Lung (tissue), 11 donors: ENCODE measurements at regions not wholly inside any gene's neighbourhood (a gene's known extent, or its start where the extent isn't known, plus 50 kb on each side); places are given as distances from the start of the nearest gene placed in this dataset.

Experiments used
- ATAC-seq: fragments of 200-7000 bp; cut with Tn5 transposase; one replicate; pipeline ENCODE4 v1.9.1; 2020; ENCODE audit warnings: moderate number of reproducible peaks; ENCODE audit not compliant: insufficient read depth, low FRiP score
- DNase-seq, 3 donors: peaks; one replicate each; pipeline ENCODE4 v3.0.0-alpha.2; 2013 to 2017
- H3K27ac ChIP-seq, 2 donors: one replicate each; pipeline ENCODE4 v1.5.1; 2013; ENCODE audit warnings: mild to moderate bottlenecking in 2 of 2, moderate library complexity in 2 of 2, control low read depth in 1 of 2, inconsistent platforms in 1 of 2, low read depth in 1 of 2, low read length in 1 of 2
- H3K27me3 ChIP-seq, 3 donors: one replicate each; pipeline ENCODE4 v1.5.1; 2013; ENCODE audit warnings: low read length in 2 of 3; ENCODE audit not compliant: control insufficient read depth in 3 of 3, insufficient read depth in 3 of 3
- H3K36me3 ChIP-seq, 4 donors: one replicate each; pipeline ENCODE4 v1.5.1; 2013; ENCODE audit warnings: low read length in 4 of 4, mild to moderate bottlenecking in 1 of 4, moderate library complexity in 1 of 4; ENCODE audit not compliant: control insufficient read depth in 4 of 4, insufficient read depth in 4 of 4
- H3K4me1 ChIP-seq, 5 donors: one replicate each; pipeline ENCODE4 v1.5.1; 2013; ENCODE audit warnings: low read length in 5 of 5, mild to moderate bottlenecking in 2 of 5, moderate library complexity in 1 of 5; ENCODE audit not compliant: control insufficient read depth in 5 of 5, insufficient read depth in 5 of 5
- H3K4me3 ChIP-seq: one replicate; pipeline ENCODE4 v1.5.1; 2013; ENCODE audit warnings: mild to moderate bottlenecking, control low read depth, moderate library complexity
- H3K9ac ChIP-seq, 2 donors: one replicate each; pipeline ENCODE4 v1.5.1; 2013; ENCODE audit warnings: low read length in 2 of 2, control low read depth in 1 of 2; ENCODE audit not compliant: insufficient read depth in 1 of 2
- H3K9me3 ChIP-seq, 4 donors: one replicate each; pipeline ENCODE4 v1.5.1; 2013; ENCODE audit warnings: low read length in 3 of 4, mild to moderate bottlenecking in 1 of 4, moderate library complexity in 1 of 4; ENCODE audit not compliant: control insufficient read depth in 4 of 4, insufficient read depth in 3 of 4
- WGBS, 2 donors: extraction: QIAGEN DNeasy Blood & Tissue Kit; methylation state at CpG; one replicate each; pipeline ENCODE4 v1.1.7; 2013; 5-methylcytosine and 5-hydroxymethylcytosine counted together
- TF ChIP-seq, protein P1 (sequence below): IDR thresholded peaks from 2 replicates; pipeline ENCODE4 v1.5.1; 2012; ENCODE audit warnings: mild to moderate bottlenecking; ENCODE audit errors: control extremely low read depth, extremely low read depth
- donor health status: control.
- donor health status: control.
- donor health status: Bipolar disorder and iron deficiency.
- donor health status: healthy.
- donor health status: DM: yes; HTN: yes; CAD: no.

DNA sequence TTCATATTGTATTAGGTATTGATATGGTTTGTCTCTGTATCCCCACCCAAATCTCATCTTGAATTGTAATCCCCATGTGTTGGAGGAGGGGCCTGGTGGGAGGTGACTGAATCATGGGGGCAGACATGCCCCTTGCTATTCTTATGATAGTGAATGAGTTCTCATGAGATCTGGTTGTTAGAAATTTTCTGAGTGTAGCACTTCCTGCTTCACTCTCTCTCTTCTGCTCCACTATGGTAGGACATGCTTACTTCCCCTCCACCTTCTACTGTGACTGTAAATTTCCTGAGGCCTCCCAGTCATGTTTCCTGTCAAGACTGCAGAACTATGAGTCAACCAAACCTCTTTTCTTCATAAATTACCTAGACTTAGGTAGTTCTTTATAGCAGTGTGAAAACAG, 187.4 kb upstream of the SLC24A2 start:
- Histone ChIP-seq H3K27me3 (no peaks in the 10 kb centered on the region), H3K9ac (no peak overlapping the region), H3K4me3 (no peak overlapping the region), H3K36me3 (no peaks in the 10 kb centered on the region), H3K4me1 (no peaks in the 10 kb centered on the region), H3K9me3 (no peaks in the 10 kb centered on the region), H3K27ac (no peak overlapping the region)
- TF ChIP-seq, protein P1, sequence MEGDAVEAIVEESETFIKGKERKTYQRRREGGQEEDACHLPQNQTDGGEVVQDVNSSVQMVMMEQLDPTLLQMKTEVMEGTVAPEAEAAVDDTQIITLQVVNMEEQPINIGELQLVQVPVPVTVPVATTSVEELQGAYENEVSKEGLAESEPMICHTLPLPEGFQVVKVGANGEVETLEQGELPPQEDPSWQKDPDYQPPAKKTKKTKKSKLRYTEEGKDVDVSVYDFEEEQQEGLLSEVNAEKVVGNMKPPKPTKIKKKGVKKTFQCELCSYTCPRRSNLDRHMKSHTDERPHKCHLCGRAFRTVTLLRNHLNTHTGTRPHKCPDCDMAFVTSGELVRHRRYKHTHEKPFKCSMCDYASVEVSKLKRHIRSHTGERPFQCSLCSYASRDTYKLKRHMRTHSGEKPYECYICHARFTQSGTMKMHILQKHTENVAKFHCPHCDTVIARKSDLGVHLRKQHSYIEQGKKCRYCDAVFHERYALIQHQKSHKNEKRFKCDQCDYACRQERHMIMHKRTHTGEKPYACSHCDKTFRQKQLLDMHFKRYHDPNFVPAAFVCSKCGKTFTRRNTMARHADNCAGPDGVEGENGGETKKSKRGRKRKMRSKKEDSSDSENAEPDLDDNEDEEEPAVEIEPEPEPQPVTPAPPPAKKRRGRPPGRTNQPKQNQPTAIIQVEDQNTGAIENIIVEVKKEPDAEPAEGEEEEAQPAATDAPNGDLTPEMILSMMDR, result no peak
- DNase-seq, result no peak
- no peak for ATAC-seq

DNA sequence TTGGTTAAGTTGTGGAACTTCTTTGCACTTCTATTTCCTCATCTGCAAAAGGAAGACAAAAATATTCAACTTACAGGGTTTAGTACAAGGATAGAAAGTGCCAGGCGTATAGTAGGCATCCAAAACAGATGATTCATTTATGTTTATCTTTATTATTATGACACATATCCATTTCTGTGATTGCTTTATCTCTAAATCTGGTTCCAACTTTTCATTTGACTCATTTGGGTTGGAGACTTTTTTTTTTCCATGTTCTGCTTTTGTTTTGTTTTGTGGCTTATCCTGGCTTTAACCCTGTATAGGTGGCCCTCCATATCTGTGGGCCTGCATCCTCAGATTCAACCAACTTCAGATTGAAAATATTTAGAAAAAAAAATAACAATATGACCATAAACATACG, 186.7 kb upstream of the SLC24A2 start:
- H3K27ac ChIP-seq, result no peak overlapping the region
- H3K9ac ChIP-seq, result no peak overlapping the region
- H3K27me3 ChIP-seq, result no peaks in the 10 kb centered on the region
- no peak overlapping the region for H3K4me3 ChIP-seq
- ATAC-seq, result no peak
- TF ChIP-seq, protein P1, result no peak
- H3K9me3 ChIP-seq, result no peaks in the 10 kb centered on the region
- DNase-seq, result no peak
- H3K36me3 ChIP-seq, result no peaks in the 10 kb centered on the region
- H3K4me1 ChIP-seq, result no peaks in the 10 kb centered on the region
- 75 to 80% methylated on average over 2 of the region's 2 CpGs for WGBS, 2 donors

DNA sequence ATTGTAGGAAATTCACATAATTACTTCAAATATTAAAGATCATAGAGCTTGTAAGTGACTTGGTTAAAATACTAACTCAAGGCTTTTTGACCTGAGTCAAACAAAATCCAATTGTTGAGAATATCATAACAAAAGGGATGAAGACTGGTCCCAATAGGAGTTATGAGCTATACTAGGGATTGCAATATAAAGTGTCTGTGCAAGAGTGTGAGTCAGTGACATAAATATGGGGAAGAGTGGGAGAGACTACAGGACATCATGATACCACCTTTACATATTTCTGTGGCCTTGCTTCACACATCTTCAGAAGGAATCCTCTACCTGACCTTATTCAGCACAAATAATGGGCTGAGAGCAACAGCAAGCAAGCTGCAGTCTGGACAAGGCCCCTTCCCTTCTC, 180.9 kb upstream of the SLC24A2 start:
- Histone ChIP-seq H3K4me1 (peaks cover 0 to 38% (median 14%) of the 10 kb centered on the region in 5 donors), H3K27me3 (no peaks in the 10 kb centered on the region), H3K4me3 (no peak overlapping the region), H3K27ac (no peak overlapping the region), H3K9me3 (no peaks in the 10 kb centered on the region), H3K9ac (no peak overlapping the region), H3K36me3 (no peaks in the 10 kb centered on the region)
- no peak for DNase-seq
- ATAC-seq, result no peak
- TF ChIP-seq, protein P1, result no peak

DNA sequence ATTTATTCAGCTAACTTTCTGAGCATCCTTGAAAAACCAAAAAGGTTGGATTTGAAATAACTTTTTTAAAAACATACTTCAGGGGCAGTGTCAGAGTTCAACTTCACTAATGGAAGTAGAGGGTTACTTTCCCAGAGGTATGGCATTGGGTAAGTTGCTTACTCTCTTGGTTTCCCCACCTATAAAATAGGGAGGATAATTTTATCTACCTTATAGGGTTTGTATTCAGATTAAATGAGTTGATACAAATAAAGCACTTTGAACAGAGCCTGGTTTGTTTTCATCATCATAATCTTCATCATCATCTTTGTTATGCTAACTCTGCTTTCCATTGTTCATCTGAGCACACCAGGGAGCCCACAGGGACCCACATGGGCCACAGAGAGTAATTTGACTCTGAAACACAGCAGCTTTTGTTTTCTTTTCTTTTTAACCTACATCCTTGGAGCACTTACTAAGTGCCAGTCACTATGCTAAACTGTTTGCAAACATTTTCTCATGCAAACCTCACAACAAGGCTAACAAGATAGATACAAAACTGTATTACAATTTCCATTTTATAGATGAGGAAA, 179.1 kb upstream of the SLC24A2 start:
- TF ChIP-seq, protein P1, result no peak
- H3K36me3 ChIP-seq, result no peaks in the 10 kb centered on the region
- no peaks in the 10 kb centered on the region for H3K27me3 ChIP-seq
- H3K4me1 ChIP-seq, result peaks cover 0 to 38% (median 14%) of the 10 kb centered on the region in 5 donors
- no peak overlapping the region for H3K4me3 ChIP-seq
- DNase-seq (no peak), ATAC-seq (no peak)
- H3K9me3 ChIP-seq, result no peaks in the 10 kb centered on the region
- H3K27ac ChIP-seq, result no peak overlapping the region
- H3K9ac ChIP-seq, result no peak overlapping the region
